NCI-H1105 treated with DMSO at 0.1 percent for 48 hours (cell line): ENCODE measurements at regions not wholly inside any gene's neighbourhood (a gene's known extent, or its start where the extent isn't known, plus 50 kb on each side); places are given as distances from the start of the nearest gene placed in this dataset.
"Not testable (repeated sequence)": the region's sequence is repeated elsewhere in the genome, so short reads cannot be mapped to it uniquely, and the experiment has no call there.

Experiments used
- DNase-seq: peaks from one replicate; lab custom pipeline; 2025; lab: John Stamatoyannopoulos, UW

- no peak for DNase-seq
Measured at GRCh38 chr9:73054091-73054490, 97.6 kb upstream of the ANXA1 start.

DNA sequence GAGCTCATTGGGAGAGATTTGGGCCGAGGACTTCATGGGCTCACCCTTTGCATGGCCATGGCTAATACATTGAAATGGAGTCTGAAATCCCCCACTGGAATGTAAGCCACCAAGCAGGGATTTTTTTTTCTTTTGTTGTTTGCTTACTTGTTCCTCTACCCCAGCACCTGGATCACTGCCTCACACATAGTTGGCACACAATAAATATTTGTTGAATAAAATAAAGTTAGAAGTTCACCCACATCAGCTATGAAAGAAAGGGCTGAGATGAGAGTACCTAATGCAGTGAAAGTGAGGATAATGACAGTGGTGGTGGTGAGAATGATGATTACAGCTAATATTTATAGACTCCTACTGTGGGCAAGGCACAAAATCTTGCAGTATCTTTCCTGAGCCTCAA is 98.1 kb upstream of the ANXA1 start:
- no peak for DNase-seq

- DNase-seq = no peak
Measured at GRCh38 chr9:73050887-73051550, 98.2 kb upstream of the ALDH1A1 start.

- no peak for DNase-seq
Measured at GRCh38 chr9:73050065-73050816, 97.4 kb upstream of the ALDH1A1 start.

GRCh38 chr9:73049280-73049679 is 96.4 kb upstream of the ALDH1A1 start:
- no peak for DNase-seq

- DNase-seq = no peak
Measured at GRCh38 chr9:73046769-73047168, 93.9 kb upstream of the ALDH1A1 start.

DNA sequence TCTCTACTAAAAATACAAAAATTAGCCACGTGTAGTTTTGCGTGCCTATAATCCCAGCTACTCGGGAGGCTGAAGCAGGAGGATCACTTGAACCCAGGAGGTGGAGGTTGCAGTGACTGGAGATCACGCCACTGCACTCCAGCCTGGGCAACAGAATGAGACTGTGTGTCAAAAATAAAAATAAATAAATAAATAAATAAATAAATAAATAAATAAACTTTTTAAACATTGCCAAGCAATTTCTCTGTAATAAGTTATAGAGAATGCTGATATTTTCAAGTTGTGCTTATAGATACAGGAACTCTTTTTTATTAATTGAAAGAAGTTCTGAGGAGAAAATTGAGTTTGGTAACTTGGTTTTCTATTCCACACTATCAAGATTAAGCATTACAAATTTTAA is 91.9 kb upstream of the ALDH1A1 start:
- DNase-seq = not testable (repeated sequence)

- no peak for DNase-seq
Measured at GRCh38 chr9:73042155-73042554, 89.3 kb upstream of the ALDH1A1 start.

- no peak for DNase-seq
Measured at GRCh38 chr9:73039271-73040263, 86.7 kb upstream of the ALDH1A1 start.

DNA sequence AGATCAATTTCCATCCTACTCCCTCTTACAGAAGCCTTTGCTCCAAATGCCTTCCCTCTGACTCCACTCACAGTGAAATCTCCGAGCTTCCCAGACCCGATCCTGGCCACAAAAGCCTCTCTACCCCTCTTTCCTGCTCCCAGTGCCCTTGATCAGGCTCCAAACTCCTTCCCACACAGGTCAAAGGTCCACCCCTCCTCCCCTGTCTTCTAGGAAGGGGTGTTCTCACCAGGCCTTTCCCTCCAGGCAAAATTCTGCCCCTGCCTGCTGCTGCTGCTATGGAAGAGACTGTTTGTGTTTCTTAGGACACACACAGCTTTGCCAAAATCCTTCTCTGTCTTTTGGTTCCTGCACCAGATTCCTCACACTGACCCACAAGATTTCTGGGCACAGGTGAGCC is 85.8 kb upstream of the ALDH1A1 start:
- DNase-seq = no peak

DNA sequence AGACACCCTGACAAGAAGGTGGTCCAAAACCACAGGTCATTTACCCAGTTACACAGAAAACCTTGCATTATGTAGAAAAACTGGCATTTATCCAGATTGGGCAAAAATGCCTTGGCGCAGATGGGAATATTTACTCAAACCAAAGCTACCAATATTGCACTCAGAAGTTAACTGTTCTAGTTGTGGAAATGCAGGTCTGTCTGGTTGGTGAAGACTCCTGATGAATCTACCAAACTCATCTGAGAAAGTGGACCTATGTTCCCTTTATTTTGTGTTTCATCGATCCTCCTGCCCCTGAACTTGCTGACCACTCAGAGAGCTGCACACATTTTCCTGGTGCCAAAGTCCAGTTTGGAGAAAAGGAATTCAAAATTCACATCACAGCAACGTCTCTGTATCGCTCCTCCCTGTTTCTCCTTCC is 85.2 kb upstream of the ALDH1A1 start:
- DNase-seq = no peak

GRCh38 chr9:73037613-73038012 is 84.8 kb upstream of the ALDH1A1 start:
- DNase-seq = no peak

- no peak for DNase-seq
Measured at GRCh38 chr9:73034962-73035361, 82.1 kb upstream of the ALDH1A1 start.

DNA sequence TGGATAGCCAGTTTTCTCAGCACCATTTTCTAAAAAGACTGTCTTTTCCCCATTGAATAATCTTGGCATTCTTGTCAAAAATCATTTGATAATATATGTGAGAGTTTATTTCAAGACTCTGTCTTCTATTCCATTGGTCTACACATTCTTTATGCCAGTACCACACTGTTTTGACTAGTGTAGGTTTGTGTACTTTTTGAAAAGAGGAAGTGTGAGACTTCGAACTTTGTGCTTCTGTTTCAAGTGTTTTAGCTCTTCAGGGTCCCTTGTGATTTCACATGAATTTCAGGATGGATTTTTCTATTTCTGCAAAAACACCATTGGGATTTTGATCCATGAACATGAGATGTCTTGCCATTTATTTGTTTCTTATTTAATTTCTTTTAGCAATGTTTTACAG is 78.5 kb upstream of the ALDH1A1 start:
- DNase-seq = no peak

GRCh38 chr9:73030370-73031030 is 77.6 kb upstream of the ALDH1A1 start:
- DNase-seq = no peak

GRCh38 chr9:73029346-73029745 is 76.5 kb upstream of the ALDH1A1 start:
- DNase-seq = no peak

GRCh38 chr9:73026375-73026774 is 73.5 kb upstream of the ALDH1A1 start:
- DNase-seq = no peak

DNA sequence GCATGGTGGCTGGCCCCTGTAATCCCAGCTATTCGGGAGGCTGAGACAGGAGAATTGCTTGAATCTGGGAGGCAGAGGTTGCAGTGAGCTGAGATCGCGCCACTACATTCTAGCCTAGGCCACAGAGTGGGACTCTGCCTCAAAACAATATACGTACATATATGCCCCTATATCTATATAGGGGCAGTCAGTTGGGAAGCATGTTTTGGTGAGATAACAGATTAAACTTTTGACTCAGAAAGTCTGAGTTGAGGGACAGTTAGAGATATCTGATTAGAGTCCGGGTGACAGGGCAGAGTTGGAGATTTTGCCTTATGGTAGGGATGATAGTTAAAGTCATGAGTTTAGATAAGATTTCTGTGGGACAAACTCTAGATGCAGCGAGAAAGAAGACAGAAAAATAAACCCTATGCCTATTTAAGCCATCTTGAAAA is 71.8 kb upstream of the ALDH1A1 start:
- DNase-seq = no peak

GRCh38 chr9:73023025-73023541 is 70.2 kb upstream of the ALDH1A1 start:
- peak; percentile 41 for DNase-seq

DNA sequence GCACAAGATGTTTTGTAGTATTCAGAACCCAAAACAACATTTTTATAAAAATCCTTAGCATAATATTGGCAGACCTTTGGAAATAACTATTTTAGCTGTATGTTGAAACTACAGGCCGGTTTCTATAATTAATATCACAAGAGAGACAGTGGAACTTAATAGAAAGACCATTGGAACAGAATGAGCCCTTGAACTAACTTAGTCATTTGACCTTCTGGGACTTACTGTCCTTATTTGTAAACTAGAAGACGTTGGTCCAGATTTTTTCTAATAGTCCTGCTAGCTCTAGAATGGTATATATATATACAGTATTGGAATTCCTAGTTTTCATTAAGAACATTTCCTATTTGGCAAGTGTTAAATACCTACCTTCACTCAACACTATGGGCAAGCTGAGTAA is 69.5 kb upstream of the ALDH1A1 start:
- no peak for DNase-seq

DNA sequence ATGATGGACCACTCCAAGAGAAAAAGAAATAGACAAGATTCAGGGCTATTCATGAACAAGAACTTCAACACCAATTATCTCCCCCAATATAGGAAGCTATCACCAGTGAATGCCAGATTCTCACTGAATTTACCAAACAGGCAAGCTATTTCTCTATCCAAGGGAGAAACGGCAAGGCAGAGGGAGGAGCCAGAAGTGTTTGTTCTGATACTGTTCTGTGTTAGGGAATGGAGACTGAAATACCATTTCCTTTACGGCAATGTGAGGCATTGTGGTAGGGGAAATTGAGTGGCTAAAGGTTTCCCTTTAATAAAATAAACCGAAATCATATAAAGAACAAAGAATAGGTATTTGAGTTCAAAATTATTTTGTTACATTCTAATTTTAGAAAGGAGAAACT is 68.0 kb upstream of the ALDH1A1 start:
- DNase-seq = no peak

GRCh38 chr9:73014011-73014410 is 61.2 kb upstream of the ALDH1A1 start:
- DNase-seq = no peak
